Endothelial cell of umbilical vein (primary cell): ENCODE measurements at regions not wholly inside any gene's neighbourhood (a gene's known extent, or its start where the extent isn't known, plus 50 kb on each side); places are given as distances from the start of the nearest gene placed in this dataset.

Experiments
- BruUV-seq: library from RNA; stranded (reverse); fragments of 400-500 nt; replicated peaks from 2 replicates; lab custom pipeline; 2021; lab: Mats Ljungman, UMichigan
- CTCF ChIA-PET: fragments of 300-600, 350-600 bp; sonication (Branson Sonifier 250); formaldehyde crosslinking; loops from one replicate; lab custom pipeline; 2021; ENCODE audit warnings: antibody characterized with exemption, inconsistent platforms; lab: Charles Lee
- POLR2A ChIA-PET: fragments of 300-600, 350-600 bp; sonication (Branson Sonifier 250); formaldehyde crosslinking; loops from one replicate; lab custom pipeline; 2021; ENCODE audit warnings: antibody characterized with exemption, inconsistent platforms; lab: Charles Lee
- DNase-seq: peaks from one replicate; pipeline ENCODE4 v3.0.0-alpha.2; 2011; ENCODE audit warnings: low read depth, low spot score
- FAIRE-seq: peaks from 2 replicates; lab custom pipeline; 2011; peaks lifted over from hg19 to GRCh38; lab: Jason Lieb, UNC
- H2AFZ ChIP-seq: 2 replicates; pipeline ENCODE4 v1.6.0; 2012; ENCODE audit warnings: low read depth, low read length, control low read depth, inconsistent platforms
- H3K27ac ChIP-seq: 2 replicates; pipeline ENCODE4 v1.5.1; 2011; ENCODE audit warnings: low read depth, mild to moderate bottlenecking, control low read depth, low read length, moderate library complexity; ENCODE audit not compliant: insufficient read depth
- H3K27me3 ChIP-seq, 2 experiments: 2 replicates each; pipeline versions ENCODE4 v1.6.0 to v1.6.1; 2011; ENCODE audit warnings: low read length in 2 of 2, mixed read lengths in 1 of 2; ENCODE audit not compliant: control insufficient read depth in 2 of 2, insufficient read depth in 2 of 2
- H3K36me3 ChIP-seq, 2 experiments: 2 replicates in 1 of 2; 3 replicates in 1 of 2; pipeline ENCODE4 v1.5.1; 2011; ENCODE audit warnings: low read length in 2 of 2, mild to moderate bottlenecking in 1 of 2, moderate library complexity in 1 of 2; ENCODE audit not compliant: control insufficient read depth in 2 of 2, insufficient read depth in 2 of 2; ENCODE audit errors: extremely low read depth in 1 of 2
- H3K4me1 ChIP-seq: 3 replicates; pipeline ENCODE4 v1.5.1; 2011; ENCODE audit warnings: mild to moderate bottlenecking, low read length; ENCODE audit not compliant: control insufficient read depth, insufficient read depth; ENCODE audit errors: extremely low read depth
- H3K4me2 ChIP-seq: 2 replicates; pipeline ENCODE4 v1.6.1; 2011; ENCODE audit warnings: low read length, control low read depth, mixed read lengths; ENCODE audit not compliant: insufficient read depth
- H3K4me3 ChIP-seq, 3 experiments: fragments of 200-600 bp in 1 of 3; sonication (generic), shearing (Covaris generic) in 1 of 3; replicated peaks in 1 of 3; 2 replicates each; pipeline ENCODE4 v1.5.1; 2011 to 2016; ENCODE audit warnings: control low read depth in 3 of 3, low read length in 3 of 3, mild to moderate bottlenecking in 2 of 3, inconsistent platforms in 1 of 3, low read depth in 1 of 3, moderate library complexity in 1 of 3; ENCODE audit not compliant: insufficient read depth in 1 of 3
- H3K79me2 ChIP-seq: 2 replicates; pipeline ENCODE4 v1.6.0; 2012; ENCODE audit warnings: low read length, inconsistent platforms; ENCODE audit not compliant: control insufficient read depth, insufficient read depth
- H3K9ac ChIP-seq: replicated peaks from 2 replicates; pipeline ENCODE3; 2011; ENCODE audit warnings: low read length, control low read depth; ENCODE audit not compliant: insufficient read depth; ENCODE audit errors: extremely low read depth
- H3K9me1 ChIP-seq: replicated peaks from 3 replicates; pipeline ENCODE4 v1.6.0; 2011; ENCODE audit warnings: mild to moderate bottlenecking, low read length; ENCODE audit not compliant: control insufficient read depth, insufficient read depth; ENCODE audit errors: extremely low read depth
- H3K9me3 ChIP-seq: replicated peaks from 2 replicates; pipeline ENCODE4 v1.5.1; 2012; ENCODE audit warnings: low read length, inconsistent platforms; ENCODE audit not compliant: control insufficient read depth, insufficient read depth
- H4K20me1 ChIP-seq: replicated peaks from 2 replicates; pipeline ENCODE3; 2011; ENCODE audit warnings: mild to moderate bottlenecking, low read length; ENCODE audit not compliant: control insufficient read depth, insufficient read depth; ENCODE audit errors: extremely low read depth
- CTCF ChIP-seq, 2 donors: IDR thresholded peaks; 1 replicate in 1 of 2; 2 replicates in 1 of 2; pipeline ENCODE4 v1.5.1; 2011; ENCODE audit warnings: low read length in 2 of 2, mild to moderate bottlenecking in 2 of 2, moderate library complexity in 2 of 2, control low read depth in 1 of 2, inconsistent platforms in 1 of 2, low read depth in 1 of 2; ENCODE audit not compliant: insufficient read depth in 1 of 2; ENCODE audit errors: extremely low read depth in 1 of 2
- EZH2 ChIP-seq: IDR thresholded peaks from 2 replicates; pipeline ENCODE4 v1.6.1; 2012; ENCODE audit warnings: borderline replicate concordance, low read depth, mild to moderate bottlenecking, moderate library complexity, low read length, inconsistent platforms; ENCODE audit not compliant: severe bottlenecking
- GATA2 ChIP-seq: IDR thresholded peaks from 2 replicates; pipeline ENCODE4 v1.7.0; 2011; ENCODE audit warnings: low read depth, mild to moderate bottlenecking, moderate library complexity, mixed read lengths, low read length; ENCODE audit not compliant: insufficient read length, insufficient read depth
- JUN ChIP-seq: IDR thresholded peaks from 2 replicates; pipeline ENCODE4 v1.6.1; 2011; ENCODE audit warnings: borderline replicate concordance, low read depth; ENCODE audit not compliant: insufficient read length, insufficient read depth
- MAX ChIP-seq: IDR thresholded peaks from 2 replicates; pipeline ENCODE4 v1.6.1; 2011; ENCODE audit not compliant: insufficient read depth, insufficient read length
- MYC ChIP-seq: IDR thresholded peaks from one replicate; pipeline ENCODE4 v1.6.1; 2011; ENCODE audit warnings: mild to moderate bottlenecking, low read depth, low read length
- POLR2A ChIP-seq: IDR thresholded peaks from 2 replicates; pipeline ENCODE4 v1.6.1; 2012; ENCODE audit warnings: low read depth, mild to moderate bottlenecking, control low read depth, low read length
- POLR2AphosphoS5 ChIP-seq: IDR thresholded peaks from 2 replicates; pipeline ENCODE4 v1.6.1; 2012; ENCODE audit warnings: low read depth, mild to moderate bottlenecking, control low read depth, low read length, moderate library complexity; ENCODE audit not compliant: insufficient read depth
- dilution Hi-C: fragments of 300-500 bp; cut with MboI; formaldehyde crosslinking; loops from one replicate; pipeline ENCODE4 v1.15.0; 2019; ENCODE audit warnings: low sequenced_read_pairs; ENCODE audit not compliant: extremely low pct_ligation_motif_present
- intact Hi-C: fragments of 100-400 bp; cut with micrococcal nuclease; formaldehyde crosslinking; loops from one replicate; pipeline ENCODE4 v1.10.0; 2022

GRCh38 chr6:28775405-28776129, 148.2 kb downstream of the TRIM27 start:
- Histone ChIP-seq H3K4me1 (no peaks in the 10 kb centered on the region), H3K36me3 (no peaks in the 10 kb centered on the region), H3K9me1 (no peaks in the 10 kb centered on the region), H3K4me3 (no peak overlapping the region), H3K79me2 (no peaks in the 10 kb centered on the region), H3K4me2 (no peak overlapping the region), H3K9ac (no peak overlapping the region), H2AFZ (no peak overlapping the region), H4K20me1 (no peaks in the 10 kb centered on the region), H3K9me3 (no peaks in the 10 kb centered on the region), H3K27me3 (peaks cover 77 to 94% of the 10 kb centered on the region in 2 experiments), H3K27ac (no peak overlapping the region)
- no peak for FAIRE-seq
- DNase-seq: no peak
- intact Hi-C loops (no loop called here), dilution Hi-C loops (no loop called here)
- TF ChIP-seq JUN: no peak
- TF ChIP-seq POLR2A: no peak
- no peak for TF ChIP-seq GATA2
- TF ChIP-seq MAX: no peak
- TF ChIP-seq POLR2AphosphoS5: no peak
- TF ChIP-seq EZH2: peak; percentile 24
- TF ChIP-seq CTCF (IDR thresholded peaks at IDR 0.05; ENCODE audit: extremely low read depth in 1 of 2, insufficient read depth in 1 of 2, low read depth in 1 of 2, low read length in 2 of 2): no peak
- no peak for TF ChIP-seq MYC
- ChIA-PET POLR2A (no interaction called here), CTCF (no interaction called here)
- no TSS peak for BruUV-seq
